HepG2 (cell line): ENCODE measurements at regions not wholly inside any gene's neighbourhood (a gene's known extent, or its start where the extent isn't known, plus 50 kb on each side); places are given as distances from the start of the nearest gene placed in this dataset.

ENCODE experiments used
- BCL6 ChIP-seq: IDR thresholded peaks from 2 replicates; pipeline ENCODE4 v1.6.1; 2016; ENCODE audit warnings: missing genetic modification reagents, missing compliant biosample characterization
- JUNB ChIP-seq: sonication (generic); formaldehyde crosslinking; IDR thresholded peaks from 2 replicates; pipeline ENCODE4 v1.8.0; 2022; ENCODE audit warnings: missing genetic modification reagents, mild to moderate bottlenecking, borderline replicate concordance
- MED8 ChIP-seq: sonication (generic); formaldehyde crosslinking; IDR thresholded peaks from 2 replicates; pipeline ENCODE4 v1.8.1; 2023; ENCODE audit warnings: mild to moderate bottlenecking, missing genetic modification reagents; ENCODE audit not compliant: insufficient replicate concordance
- NFE2 ChIP-seq: sonication (generic); formaldehyde crosslinking; IDR thresholded peaks from 2 replicates; pipeline ENCODE4 v1.4.0; 2020; ENCODE audit warnings: missing genetic modification reagents
- NFYC ChIP-seq: IDR thresholded peaks from 2 replicates; pipeline ENCODE4 v1.6.1; 2016; ENCODE audit warnings: missing genetic modification reagents, missing compliant biosample characterization
- POLR2G ChIP-seq: fragments of 200-400 bp; formaldehyde crosslinking; IDR thresholded peaks from 2 replicates; pipeline ENCODE4 v1.6.1; 2018; ENCODE audit warnings: mild to moderate bottlenecking, low read depth, low read length, moderate library complexity
- RXRB ChIP-seq: IDR thresholded peaks from 2 replicates; pipeline ENCODE4 v1.6.1; 2016; ENCODE audit warnings: borderline replicate concordance, missing genetic modification reagents, missing compliant biosample characterization
- SMAD3 ChIP-seq: sonication (generic); formaldehyde crosslinking; IDR thresholded peaks from 2 replicates; pipeline ENCODE4 v1.4.0; 2020; ENCODE audit warnings: missing genetic modification reagents
- SPEN ChIP-seq: sonication (generic); formaldehyde crosslinking; IDR thresholded peaks from 2 replicates; pipeline ENCODE4 v1.5.1; 2020; ENCODE audit warnings: low read depth, mild to moderate bottlenecking, missing genetic modification reagents
- U2AF2 ChIP-seq: fragments of 200-400 bp; formaldehyde crosslinking; IDR thresholded peaks from 2 replicates; pipeline ENCODE4 v1.6.1; 2017; ENCODE audit warnings: low read depth, mild to moderate bottlenecking, low read length
- ZNF430 ChIP-seq: sonication (generic); formaldehyde crosslinking; IDR thresholded peaks from 2 replicates; pipeline ENCODE4 v1.9.0; 2021; ENCODE audit warnings: mild to moderate bottlenecking, missing genetic modification reagents
- ZNF501 ChIP-seq: sonication (generic); formaldehyde crosslinking; IDR thresholded peaks from 2 replicates; pipeline ENCODE4 v1.5.1; 2020; ENCODE audit warnings: mild to moderate bottlenecking, moderate library complexity, missing genetic modification reagents
- ZNF577 ChIP-seq: sonication (generic); formaldehyde crosslinking; IDR thresholded peaks from 2 replicates; pipeline ENCODE4 v1.4.0; 2020; ENCODE audit warnings: mild to moderate bottlenecking, low read depth, missing genetic modification reagents, borderline replicate concordance
- ZNF768 ChIP-seq: sonication (generic); formaldehyde crosslinking; IDR thresholded peaks from 2 replicates; pipeline ENCODE4 v1.4.0; 2020; ENCODE audit warnings: missing genetic modification reagents
- ZNF781 ChIP-seq: sonication (generic); formaldehyde crosslinking; IDR thresholded peaks from 2 replicates; pipeline ENCODE4 v1.5.1; 2020; ENCODE audit warnings: borderline replicate concordance, mild to moderate bottlenecking, missing genetic modification reagents; ENCODE audit errors: not compliant biosample characterization
- TF ChIP-seq, protein P1 (sequence below): sonication (generic); formaldehyde crosslinking; IDR thresholded peaks from 2 replicates; pipeline ENCODE4 v1.4.0; 2020; ENCODE audit warnings: missing genetic modification reagents, mild to moderate bottlenecking, borderline replicate concordance
- TF ChIP-seq, protein P2 (sequence below): sonication (generic); formaldehyde crosslinking; IDR thresholded peaks from 2 replicates; pipeline ENCODE4; 2020; ENCODE audit warnings: missing genetic modification reagents, mild to moderate bottlenecking, borderline replicate concordance
- TF ChIP-seq, protein P3 (sequence below): IDR thresholded peaks from 2 replicates; pipeline ENCODE4 v1.4.0; 2020; ENCODE audit warnings: mild to moderate bottlenecking, missing genetic modification reagents

GRCh38 chr20:50309764-50310672, 119.4 kb downstream of the CEBPB start (continued):
- TF ChIP-seq NFE2 (CRISPR knock-in tag): no peak
- TF ChIP-seq JUNB: no peak
- TF ChIP-seq BCL6 (CRISPR knock-in tag): no peak
- no peak for TF ChIP-seq ZNF577
- TF ChIP-seq SMAD3 (CRISPR knock-in tag): no peak
- TF ChIP-seq MED8 (CRISPR knock-in tag): no peak
- peak; percentile 8; the same call in 1 of the 2 replicates for TF ChIP-seq SPEN (CRISPR knock-in tag)
- no peak for TF ChIP-seq ZNF781 (CRISPR knock-in tag)
- TF ChIP-seq RXRB (CRISPR knock-in tag): 0 out of 2 replicates have a peak, but pooled peaks have one; percentile 7
- TF ChIP-seq POLR2G: no peak
- TF ChIP-seq, protein P1, sequence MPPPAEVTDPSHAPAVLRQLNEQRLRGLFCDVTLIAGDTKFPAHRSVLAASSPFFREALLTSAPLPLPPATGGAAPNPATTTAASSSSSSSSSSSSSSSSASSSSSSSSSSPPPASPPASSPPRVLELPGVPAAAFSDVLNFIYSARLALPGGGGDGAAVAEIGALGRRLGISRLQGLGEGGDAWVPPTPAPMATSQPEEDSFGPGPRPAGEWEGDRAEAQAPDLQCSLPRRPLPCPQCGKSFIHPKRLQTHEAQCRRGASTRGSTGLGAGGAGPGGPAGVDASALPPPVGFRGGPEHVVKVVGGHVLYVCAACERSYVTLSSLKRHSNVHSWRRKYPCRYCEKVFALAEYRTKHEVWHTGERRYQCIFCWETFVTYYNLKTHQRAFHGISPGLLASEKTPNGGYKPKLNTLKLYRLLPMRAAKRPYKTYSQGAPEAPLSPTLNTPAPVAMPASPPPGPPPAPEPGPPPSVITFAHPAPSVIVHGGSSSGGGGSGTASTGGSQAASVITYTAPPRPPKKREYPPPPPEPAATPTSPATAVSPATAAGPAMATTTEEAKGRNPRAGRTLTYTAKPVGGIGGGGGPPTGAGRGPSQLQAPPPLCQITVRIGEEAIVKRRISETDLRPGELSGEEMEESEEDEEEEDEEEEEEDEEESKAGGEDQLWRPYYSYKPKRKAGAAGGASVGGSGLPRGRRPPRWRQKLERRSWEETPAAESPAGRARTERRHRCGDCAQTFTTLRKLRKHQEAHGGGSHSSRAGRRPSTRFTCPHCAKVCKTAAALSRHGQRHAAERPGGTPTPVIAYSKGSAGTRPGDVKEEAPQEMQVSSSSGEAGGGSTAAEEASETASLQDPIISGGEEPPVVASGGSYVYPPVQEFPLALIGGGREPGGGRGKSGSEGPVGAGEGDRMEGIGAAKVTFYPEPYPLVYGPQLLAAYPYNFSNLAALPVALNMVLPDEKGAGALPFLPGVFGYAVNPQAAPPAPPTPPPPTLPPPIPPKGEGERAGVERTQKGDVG (CRISPR knock-in tag): peak; percentile 20; the same call in 1 of the 2 replicates
- TF ChIP-seq, protein P2, sequence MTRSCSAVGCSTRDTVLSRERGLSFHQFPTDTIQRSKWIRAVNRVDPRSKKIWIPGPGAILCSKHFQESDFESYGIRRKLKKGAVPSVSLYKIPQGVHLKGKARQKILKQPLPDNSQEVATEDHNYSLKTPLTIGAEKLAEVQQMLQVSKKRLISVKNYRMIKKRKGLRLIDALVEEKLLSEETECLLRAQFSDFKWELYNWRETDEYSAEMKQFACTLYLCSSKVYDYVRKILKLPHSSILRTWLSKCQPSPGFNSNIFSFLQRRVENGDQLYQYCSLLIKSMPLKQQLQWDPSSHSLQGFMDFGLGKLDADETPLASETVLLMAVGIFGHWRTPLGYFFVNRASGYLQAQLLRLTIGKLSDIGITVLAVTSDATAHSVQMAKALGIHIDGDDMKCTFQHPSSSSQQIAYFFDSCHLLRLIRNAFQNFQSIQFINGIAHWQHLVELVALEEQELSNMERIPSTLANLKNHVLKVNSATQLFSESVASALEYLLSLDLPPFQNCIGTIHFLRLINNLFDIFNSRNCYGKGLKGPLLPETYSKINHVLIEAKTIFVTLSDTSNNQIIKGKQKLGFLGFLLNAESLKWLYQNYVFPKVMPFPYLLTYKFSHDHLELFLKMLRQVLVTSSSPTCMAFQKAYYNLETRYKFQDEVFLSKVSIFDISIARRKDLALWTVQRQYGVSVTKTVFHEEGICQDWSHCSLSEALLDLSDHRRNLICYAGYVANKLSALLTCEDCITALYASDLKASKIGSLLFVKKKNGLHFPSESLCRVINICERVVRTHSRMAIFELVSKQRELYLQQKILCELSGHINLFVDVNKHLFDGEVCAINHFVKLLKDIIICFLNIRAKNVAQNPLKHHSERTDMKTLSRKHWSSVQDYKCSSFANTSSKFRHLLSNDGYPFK: peak; percentile 47; the same call in 1 of the 2 replicates
- peak; percentile 36; the same call in 1 of the 2 replicates for TF ChIP-seq ZNF430 (CRISPR knock-in tag)
- no peak for TF ChIP-seq NFYC (CRISPR knock-in tag)
- no peak for TF ChIP-seq U2AF2
- no peak; the same call in 1 of the 2 replicates for TF ChIP-seq ZNF768 (CRISPR knock-in tag)
- TF ChIP-seq, protein P3, sequence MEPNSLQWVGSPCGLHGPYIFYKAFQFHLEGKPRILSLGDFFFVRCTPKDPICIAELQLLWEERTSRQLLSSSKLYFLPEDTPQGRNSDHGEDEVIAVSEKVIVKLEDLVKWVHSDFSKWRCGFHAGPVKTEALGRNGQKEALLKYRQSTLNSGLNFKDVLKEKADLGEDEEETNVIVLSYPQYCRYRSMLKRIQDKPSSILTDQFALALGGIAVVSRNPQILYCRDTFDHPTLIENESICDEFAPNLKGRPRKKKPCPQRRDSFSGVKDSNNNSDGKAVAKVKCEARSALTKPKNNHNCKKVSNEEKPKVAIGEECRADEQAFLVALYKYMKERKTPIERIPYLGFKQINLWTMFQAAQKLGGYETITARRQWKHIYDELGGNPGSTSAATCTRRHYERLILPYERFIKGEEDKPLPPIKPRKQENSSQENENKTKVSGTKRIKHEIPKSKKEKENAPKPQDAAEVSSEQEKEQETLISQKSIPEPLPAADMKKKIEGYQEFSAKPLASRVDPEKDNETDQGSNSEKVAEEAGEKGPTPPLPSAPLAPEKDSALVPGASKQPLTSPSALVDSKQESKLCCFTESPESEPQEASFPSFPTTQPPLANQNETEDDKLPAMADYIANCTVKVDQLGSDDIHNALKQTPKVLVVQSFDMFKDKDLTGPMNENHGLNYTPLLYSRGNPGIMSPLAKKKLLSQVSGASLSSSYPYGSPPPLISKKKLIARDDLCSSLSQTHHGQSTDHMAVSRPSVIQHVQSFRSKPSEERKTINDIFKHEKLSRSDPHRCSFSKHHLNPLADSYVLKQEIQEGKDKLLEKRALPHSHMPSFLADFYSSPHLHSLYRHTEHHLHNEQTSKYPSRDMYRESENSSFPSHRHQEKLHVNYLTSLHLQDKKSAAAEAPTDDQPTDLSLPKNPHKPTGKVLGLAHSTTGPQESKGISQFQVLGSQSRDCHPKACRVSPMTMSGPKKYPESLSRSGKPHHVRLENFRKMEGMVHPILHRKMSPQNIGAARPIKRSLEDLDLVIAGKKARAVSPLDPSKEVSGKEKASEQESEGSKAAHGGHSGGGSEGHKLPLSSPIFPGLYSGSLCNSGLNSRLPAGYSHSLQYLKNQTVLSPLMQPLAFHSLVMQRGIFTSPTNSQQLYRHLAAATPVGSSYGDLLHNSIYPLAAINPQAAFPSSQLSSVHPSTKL: no peak
- peak; percentile 44 for TF ChIP-seq ZNF501 (CRISPR knock-in tag)
